Activated naive CD4-positive, alpha-beta T cell treated with anti-CD3 and anti-CD28 coated beads for 36 hours (primary cell): ENCODE measurements at regions not wholly inside any gene's neighbourhood (a gene's known extent, or its start where the extent isn't known, plus 50 kb on each side); places are given as distances from the start of the nearest gene placed in this dataset.
"Not testable (repeated sequence)": the region's sequence is repeated elsewhere in the genome, so short reads cannot be mapped to it uniquely, and the experiment has no call there.

ENCODE experiments used
- CTCF ChIA-PET: fragments of 350-600 bp; sonication (Branson Sonifier 250); formaldehyde crosslinking; loops from one replicate; lab custom pipeline; 2021; ENCODE audit warnings: antibody characterized with exemption; lab: Charles Lee
- DNase-seq: peaks from one replicate; pipeline ENCODE4 v3.0.0-alpha.2; 2020
- H3K27ac Mint-ChIP-seq: one replicate; pipeline ENCODE4 v1.8.0; 2021; ENCODE audit warnings: mild to moderate bottlenecking, mixed read lengths
- H3K27me3 Mint-ChIP-seq: one replicate; pipeline ENCODE4 v1.8.0; 2021; ENCODE audit warnings: low read depth, mixed read lengths
- H3K36me3 Mint-ChIP-seq: one replicate; pipeline ENCODE4 v1.8.0; 2021; ENCODE audit warnings: low read depth, mixed read lengths
- H3K4me1 Mint-ChIP-seq: one replicate; pipeline ENCODE4 v1.8.0; 2021; ENCODE audit warnings: low read depth, mixed read lengths
- H3K4me3 Mint-ChIP-seq: one replicate; pipeline ENCODE4 v1.8.0; 2021; ENCODE audit warnings: mild to moderate bottlenecking, moderate library complexity, mixed read lengths
- H3K9me3 Mint-ChIP-seq: one replicate; pipeline ENCODE4 v1.8.0; 2021; ENCODE audit warnings: mixed read lengths
- intact Hi-C: fragments of 100-400 bp; cut with micrococcal nuclease; formaldehyde crosslinking; loops from one replicate; pipeline ENCODE4 v1.15.1; 2023

GRCh38 chr7:83820641-83821040, 171.7 kb upstream of the SEMA3E start:
- H3K4me3 Mint-ChIP-seq = no peak overlapping the region
- H3K9me3 Mint-ChIP-seq = no peaks in the 10 kb centered on the region
- CTCF ChIA-PET = no interaction called here
- no peak overlapping the region for H3K27ac Mint-ChIP-seq
- no peaks in the 10 kb centered on the region for H3K27me3 Mint-ChIP-seq
- no peaks in the 10 kb centered on the region for H3K4me1 Mint-ChIP-seq
- H3K36me3 Mint-ChIP-seq = no peaks in the 10 kb centered on the region
- DNase-seq = no peak
- intact Hi-C loops = no loop called here

- intact Hi-C loops = no loop called here
- no peak overlapping the region for H3K4me3 Mint-ChIP-seq
Observed at GRCh38 chr7:83819911-83820310, 171.0 kb upstream of the SEMA3E start.

GRCh38 chr7:83814480-83814879, 165.5 kb upstream of the SEMA3E start:
- DNase-seq = no peak
- intact Hi-C loops = no loop called here
- Mint-ChIP-seq H3K27me3 (no peaks in the 10 kb centered on the region), H3K27ac (no peak overlapping the region), H3K36me3 (no peaks in the 10 kb centered on the region), H3K4me3 (no peak overlapping the region), H3K4me1 (no peaks in the 10 kb centered on the region), H3K9me3 (no peaks in the 10 kb centered on the region)
- CTCF ChIA-PET = no interaction called here

More at GRCh38 chr7:83819911-83820310, 171.0 kb upstream of the SEMA3E start:
- Mint-ChIP-seq H3K4me1 (no peaks in the 10 kb centered on the region), H3K27ac (no peak overlapping the region), H3K9me3 (no peaks in the 10 kb centered on the region), H3K36me3 (no peaks in the 10 kb centered on the region), H3K27me3 (no peaks in the 10 kb centered on the region)
- CTCF ChIA-PET = no interaction called here
- no peak for DNase-seq

- intact Hi-C loops, H3K4me3 Mint-ChIP-seq, DNase-seq, H3K27ac Mint-ChIP-seq, H3K36me3 Mint-ChIP-seq, H3K9me3 Mint-ChIP-seq, H3K4me1 Mint-ChIP-seq, H3K27me3 Mint-ChIP-seq, CTCF ChIA-PET: not testable (repeated sequence)
Observed at GRCh38 chr7:83812563-83812962, 163.6 kb upstream of the SEMA3E start.

GRCh38 chr7:83808982-83809381, 160.0 kb upstream of the SEMA3E start:
- H3K4me1 Mint-ChIP-seq = no peaks in the 10 kb centered on the region
- H3K27ac Mint-ChIP-seq = no peak overlapping the region
- no peak overlapping the region for H3K4me3 Mint-ChIP-seq
- H3K9me3 Mint-ChIP-seq = no peaks in the 10 kb centered on the region
- H3K36me3 Mint-ChIP-seq = no peaks in the 10 kb centered on the region
- H3K27me3 Mint-ChIP-seq = no peaks in the 10 kb centered on the region
- CTCF ChIA-PET = interaction anchor here (0.5 kb wide), 1 partner anchor 140 kb away, joined by 3 read pairs; no protein-coding TSS in a partner anchor
- intact Hi-C loops = no loop called here
- no peak for DNase-seq

GRCh38 chr7:83807774-83808173, 158.8 kb upstream of the SEMA3E start:
- CTCF ChIA-PET = no interaction called here
- Mint-ChIP-seq H3K36me3 (no peaks in the 10 kb centered on the region), H3K27ac (no peak overlapping the region), H3K9me3 (no peaks in the 10 kb centered on the region), H3K4me1 (no peaks in the 10 kb centered on the region), H3K4me3 (no peak overlapping the region), H3K27me3 (no peaks in the 10 kb centered on the region)
- no peak for DNase-seq
- intact Hi-C loops = no loop called here

- CTCF ChIA-PET = no interaction called here
- DNase-seq = no peak
- H3K4me3 Mint-ChIP-seq = no peak overlapping the region
- H3K9me3 Mint-ChIP-seq = no peaks in the 10 kb centered on the region
- H3K4me1 Mint-ChIP-seq = no peaks in the 10 kb centered on the region
- H3K27ac Mint-ChIP-seq = no peak overlapping the region
- intact Hi-C loops = no loop called here
- H3K27me3 Mint-ChIP-seq = no peaks in the 10 kb centered on the region
- H3K36me3 Mint-ChIP-seq = no peaks in the 10 kb centered on the region
Observed at GRCh38 chr7:83806538-83806937, 157.6 kb upstream of the SEMA3E start.

GRCh38 chr7:83799333-83799732, 150.4 kb upstream of the SEMA3E start:
- Mint-ChIP-seq H3K27ac (no peak overlapping the region), H3K4me3 (no peak overlapping the region), H3K27me3 (no peaks in the 10 kb centered on the region), H3K36me3 (no peaks in the 10 kb centered on the region), H3K4me1 (no peaks in the 10 kb centered on the region), H3K9me3 (no peaks in the 10 kb centered on the region)
- no peak for DNase-seq
- CTCF ChIA-PET = no interaction called here
- intact Hi-C loops = no loop called here

GRCh38 chr7:83798489-83798888, 149.6 kb upstream of the SEMA3E start:
- DNase-seq = no peak
- no peaks in the 10 kb centered on the region for H3K4me1 Mint-ChIP-seq
- CTCF ChIA-PET = no interaction called here
- no peaks in the 10 kb centered on the region for H3K36me3 Mint-ChIP-seq
- H3K9me3 Mint-ChIP-seq = no peaks in the 10 kb centered on the region
- no peak overlapping the region for H3K27ac Mint-ChIP-seq
- no peak overlapping the region for H3K4me3 Mint-ChIP-seq
- H3K27me3 Mint-ChIP-seq = no peaks in the 10 kb centered on the region
- intact Hi-C loops = no loop called here

- intact Hi-C loops = no loop called here
- CTCF ChIA-PET = no interaction called here
- no peak overlapping the region for H3K4me3 Mint-ChIP-seq
Observed at GRCh38 chr7:83796760-83797159, 147.8 kb upstream of the SEMA3E start.

GRCh38 chr7:83794829-83795228, 145.9 kb upstream of the SEMA3E start:
- Mint-ChIP-seq H3K27me3 (no peaks in the 10 kb centered on the region), H3K36me3 (no peaks in the 10 kb centered on the region), H3K9me3 (no peaks in the 10 kb centered on the region), H3K4me3 (no peak overlapping the region), H3K27ac (no peak overlapping the region), H3K4me1 (no peaks in the 10 kb centered on the region)
- intact Hi-C loops = no loop called here
- CTCF ChIA-PET = no interaction called here
- no peak for DNase-seq

More at GRCh38 chr7:83796760-83797159, 147.8 kb upstream of the SEMA3E start:
- no peak for DNase-seq
- Mint-ChIP-seq H3K27me3 (no peaks in the 10 kb centered on the region), H3K36me3 (no peaks in the 10 kb centered on the region), H3K27ac (no peak overlapping the region), H3K9me3 (no peaks in the 10 kb centered on the region), H3K4me1 (no peaks in the 10 kb centered on the region)

- Mint-ChIP-seq H3K27me3 (no peaks in the 10 kb centered on the region), H3K9me3 (no peaks in the 10 kb centered on the region), H3K27ac (no peak overlapping the region), H3K36me3 (no peaks in the 10 kb centered on the region), H3K4me1 (no peaks in the 10 kb centered on the region), H3K4me3 (no peak overlapping the region)
- DNase-seq = no peak
- CTCF ChIA-PET = no interaction called here
- intact Hi-C loops = no loop called here
Observed at GRCh38 chr7:83793558-83793957, 144.6 kb upstream of the SEMA3E start.

- H3K4me1 Mint-ChIP-seq = no peaks in the 10 kb centered on the region
- intact Hi-C loops = no loop called here
- no peaks in the 10 kb centered on the region for H3K36me3 Mint-ChIP-seq
- no peaks in the 10 kb centered on the region for H3K27me3 Mint-ChIP-seq
- no peaks in the 10 kb centered on the region for H3K9me3 Mint-ChIP-seq
- CTCF ChIA-PET = no interaction called here
- H3K27ac Mint-ChIP-seq = no peak overlapping the region
- no peak for DNase-seq
- no peak overlapping the region for H3K4me3 Mint-ChIP-seq
Observed at GRCh38 chr7:83791737-83792136, 142.8 kb upstream of the SEMA3E start.

- no peaks in the 10 kb centered on the region for H3K27me3 Mint-ChIP-seq
- intact Hi-C loops = no loop called here
- H3K4me1 Mint-ChIP-seq = no peaks in the 10 kb centered on the region
Observed at GRCh38 chr7:83786858-83787257, 137.9 kb upstream of the SEMA3E start.

More at GRCh38 chr7:83786858-83787257, 137.9 kb upstream of the SEMA3E start:
- Mint-ChIP-seq H3K27ac (no peak overlapping the region), H3K9me3 (no peaks in the 10 kb centered on the region), H3K4me3 (no peak overlapping the region), H3K36me3 (no peaks in the 10 kb centered on the region)
- no peak for DNase-seq
- CTCF ChIA-PET = no interaction called here
